Activated naive CD8-positive, alpha-beta T cell treated with anti-CD3 and anti-CD28 coated beads, Interleukin-2, amount 10 ng/mL, durations not matched to agents 7 days and 5 days (primary cell): ENCODE measurements at regions not wholly inside any gene's neighbourhood (a gene's known extent, or its start where the extent isn't known, plus 50 kb on each side); places are given as distances from the start of the nearest gene placed in this dataset.

ENCODE experiments used
- ATAC-seq: fragments of 150-1000 bp; cut with Tn5 transposase; one replicate; pipeline ENCODE4 v1.10.0; 2021; ENCODE audit warnings: low read depth, moderate library complexity
- POLR2A ChIA-PET: fragments of 350-600 bp; sonication (Branson Sonifier 250); formaldehyde crosslinking; loops from one replicate; lab custom pipeline; 2021; ENCODE audit warnings: antibody characterized with exemption; lab: Charles Lee
- DNase-seq: peaks from one replicate; pipeline ENCODE4 v3.0.0; 2021
- H3K27ac Mint-ChIP-seq: one replicate; pipeline ENCODE4 v1.8.0; 2022; ENCODE audit warnings: mild to moderate bottlenecking, mixed read lengths
- H3K27me3 Mint-ChIP-seq: one replicate; pipeline ENCODE4 v1.8.0; 2022; ENCODE audit warnings: mild to moderate bottlenecking, moderate library complexity, mixed read lengths
- H3K36me3 Mint-ChIP-seq: one replicate; pipeline ENCODE4 v1.8.0; 2021; ENCODE audit warnings: mild to moderate bottlenecking, mixed read lengths
- H3K4me1 Mint-ChIP-seq: one replicate; pipeline ENCODE4 v1.8.0; 2021; ENCODE audit warnings: mixed read lengths
- H3K4me3 Mint-ChIP-seq: one replicate; pipeline ENCODE4 v1.8.0; 2022; ENCODE audit warnings: mild to moderate bottlenecking, moderate library complexity, mixed read lengths
- H3K9me3 Mint-ChIP-seq: one replicate; pipeline ENCODE4 v1.8.0; 2021; ENCODE audit warnings: mixed read lengths

DNA sequence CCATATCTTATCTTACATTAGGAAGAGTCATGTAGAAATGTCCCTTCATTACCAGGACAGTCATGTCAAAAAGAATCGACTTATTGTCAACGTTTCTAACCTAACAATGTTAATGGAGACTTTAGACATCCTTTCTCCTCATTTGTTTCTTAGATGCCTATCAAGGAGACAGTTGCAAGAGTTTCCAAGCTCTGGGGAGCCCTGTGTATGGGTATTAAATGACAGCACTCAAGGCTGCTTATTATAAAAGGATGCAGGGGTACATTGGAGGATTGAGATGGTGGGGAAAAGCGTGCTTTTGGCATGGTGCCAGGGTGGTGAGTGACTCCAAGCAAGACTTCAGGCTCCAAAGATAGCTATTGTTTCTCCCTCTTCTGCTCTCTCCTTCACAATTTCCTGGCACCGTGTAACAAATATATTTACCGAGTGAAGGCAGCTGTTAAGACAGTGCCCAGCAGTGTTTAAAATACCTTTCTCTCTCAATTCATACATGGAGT lies 461.3 kb upstream of the CLINT1 start:
- Mint-ChIP-seq H3K27ac (no peak overlapping the region), H3K36me3 (no peaks in the 10 kb centered on the region), H3K4me1 (no peaks in the 10 kb centered on the region), H3K27me3 (no peaks in the 10 kb centered on the region), H3K4me3 (no peak overlapping the region), H3K9me3 (no peaks in the 10 kb centered on the region)
- no peak for DNase-seq
- POLR2A ChIA-PET, result no interaction called here
- no peak for ATAC-seq

GRCh38 chr5:158317507-158317906 lies 458.6 kb upstream of the CLINT1 start:
- Mint-ChIP-seq H3K27ac (no peak overlapping the region), H3K27me3 (no peaks in the 10 kb centered on the region), H3K9me3 (no peaks in the 10 kb centered on the region), H3K4me1 (no peaks in the 10 kb centered on the region), H3K4me3 (no peak overlapping the region), H3K36me3 (no peaks in the 10 kb centered on the region)
- DNase-seq, result no peak
- ATAC-seq, result no peak
- POLR2A ChIA-PET, result no interaction called here

- Mint-ChIP-seq H3K9me3 (no peaks in the 10 kb centered on the region), H3K27ac (no peak overlapping the region), H3K36me3 (no peaks in the 10 kb centered on the region), H3K4me3 (no peak overlapping the region), H3K4me1 (no peaks in the 10 kb centered on the region), H3K27me3 (peaks cover 2% of the 10 kb centered on the region)
- POLR2A ChIA-PET, result no interaction called here
- no peak for DNase-seq
- ATAC-seq, result no peak
These were observed 455.0 kb upstream of the CLINT1 start for GRCh38 chr5:158313733-158314464.

DNA sequence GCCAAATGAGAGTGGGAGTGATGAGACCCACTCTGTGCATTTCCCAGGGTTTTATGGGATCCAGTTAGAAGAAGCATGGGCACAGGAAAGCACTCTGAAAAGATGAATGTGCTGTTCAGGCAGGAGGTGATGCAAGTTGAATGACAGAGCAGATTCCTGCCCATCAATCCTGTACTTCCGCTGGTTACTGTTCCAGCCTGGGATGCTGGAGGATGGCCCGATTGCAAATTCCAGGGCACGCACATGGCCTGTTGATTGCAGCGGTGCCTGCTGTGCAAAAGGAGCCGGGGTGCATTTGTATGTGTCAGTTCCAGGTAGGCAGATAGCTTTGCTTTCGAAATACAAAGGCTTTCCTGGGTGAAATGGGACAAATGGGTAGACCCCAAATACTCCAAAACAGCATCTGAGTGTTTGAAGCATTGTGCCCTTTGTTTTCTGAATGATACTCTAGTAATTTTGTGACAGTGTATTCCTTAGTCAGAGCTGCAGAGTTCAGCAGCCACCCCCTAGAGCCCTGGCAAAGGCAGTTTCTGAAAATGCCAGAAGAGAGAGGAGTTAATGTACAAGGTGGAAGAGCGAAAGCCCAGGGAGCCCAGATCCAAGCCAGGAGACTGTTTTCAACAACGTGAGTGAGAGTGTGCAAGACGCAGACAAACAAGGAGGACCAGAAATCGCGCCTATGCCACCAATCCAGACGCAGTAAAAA lies 454.2 kb upstream of the CLINT1 start:
- H3K27ac Mint-ChIP-seq, result no peak overlapping the region
- no peaks in the 10 kb centered on the region for H3K36me3 Mint-ChIP-seq
- no peaks in the 10 kb centered on the region for H3K4me1 Mint-ChIP-seq
- H3K27me3 Mint-ChIP-seq, result peaks cover 2% of the 10 kb centered on the region
- DNase-seq (no peak), ATAC-seq (no peak)
- POLR2A ChIA-PET, result no interaction called here
- H3K4me3 Mint-ChIP-seq, result no peak overlapping the region
- no peaks in the 10 kb centered on the region for H3K9me3 Mint-ChIP-seq

GRCh38 chr5:158309088-158309807 lies 450.3 kb upstream of the CLINT1 start:
- POLR2A ChIA-PET, result no interaction called here
- Mint-ChIP-seq H3K27ac (no peak overlapping the region), H3K27me3 (peaks cover 2% of the 10 kb centered on the region), H3K36me3 (no peaks in the 10 kb centered on the region), H3K4me1 (no peaks in the 10 kb centered on the region), H3K9me3 (no peaks in the 10 kb centered on the region), H3K4me3 (no peak overlapping the region)
- DNase-seq, result no peak
- no peak for ATAC-seq

DNA sequence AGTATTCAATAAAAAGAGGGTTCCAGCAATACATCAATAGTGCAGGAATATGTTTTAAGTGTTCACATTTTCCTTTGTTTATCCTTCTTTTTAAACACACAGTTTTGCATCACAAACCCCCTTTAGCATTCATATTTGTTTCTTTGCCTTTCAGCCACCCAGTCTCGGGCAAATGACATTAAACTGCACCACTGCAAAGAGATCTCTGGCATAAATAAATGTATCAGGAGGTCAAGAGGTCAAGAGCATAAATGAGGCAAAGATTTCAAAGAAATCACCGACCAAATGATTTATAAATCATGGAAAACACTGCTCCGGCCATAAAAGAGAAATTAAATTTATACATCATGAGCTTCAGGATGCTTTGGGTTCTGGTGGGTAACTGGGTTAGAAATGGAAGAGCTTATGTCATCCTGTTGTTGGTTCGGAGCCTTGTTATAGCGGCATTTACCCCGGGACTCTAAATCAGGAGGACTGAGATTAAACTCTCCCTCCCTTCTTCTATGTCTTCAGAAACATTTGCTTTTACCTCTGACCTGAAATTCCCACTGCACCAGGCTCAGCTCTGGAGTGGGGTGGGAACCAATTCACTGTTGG lies 449.6 kb upstream of the CLINT1 start:
- Mint-ChIP-seq H3K27ac (no peak overlapping the region), H3K9me3 (no peaks in the 10 kb centered on the region), H3K4me3 (no peak overlapping the region), H3K36me3 (no peaks in the 10 kb centered on the region), H3K4me1 (no peaks in the 10 kb centered on the region), H3K27me3 (peaks cover 2% of the 10 kb centered on the region)
- no peak for ATAC-seq
- DNase-seq, result no peak
- POLR2A ChIA-PET, result no interaction called here

GRCh38 chr5:158305861-158306260 lies 446.9 kb upstream of the CLINT1 start:
- H3K9me3 Mint-ChIP-seq, result no peaks in the 10 kb centered on the region
- no peak overlapping the region for H3K27ac Mint-ChIP-seq
- no peaks in the 10 kb centered on the region for H3K4me1 Mint-ChIP-seq
- peaks cover 5% of the 10 kb centered on the region for H3K27me3 Mint-ChIP-seq
- no peaks in the 10 kb centered on the region for H3K36me3 Mint-ChIP-seq
- ATAC-seq, result no peak
- H3K4me3 Mint-ChIP-seq, result no peak overlapping the region
- POLR2A ChIA-PET, result no interaction called here
- no peak for DNase-seq

DNA sequence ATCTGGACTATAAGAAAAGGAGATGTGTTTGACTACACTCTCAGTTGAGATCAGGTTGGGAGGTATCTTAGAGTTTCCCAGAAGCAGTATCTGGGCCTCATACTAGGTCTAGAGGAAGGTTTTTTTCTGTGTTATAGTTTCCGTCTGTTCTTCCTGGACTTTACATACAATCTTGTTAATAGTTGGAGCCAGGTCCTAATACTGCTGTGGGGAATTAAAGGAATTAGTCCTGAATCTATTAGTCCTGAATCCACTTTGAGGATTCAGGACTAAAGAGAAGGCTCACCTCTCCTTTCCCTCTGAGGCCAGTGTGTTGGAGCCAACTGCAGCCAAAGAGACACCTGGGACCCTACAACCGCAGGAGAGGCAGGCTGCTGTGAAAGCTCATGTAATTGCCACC lies 445.7 kb upstream of the CLINT1 start:
- ATAC-seq (no peak), DNase-seq (no peak)
- no peaks in the 10 kb centered on the region for H3K9me3 Mint-ChIP-seq
- peaks cover 3% of the 10 kb centered on the region for H3K27me3 Mint-ChIP-seq
- no peak overlapping the region for H3K27ac Mint-ChIP-seq
- POLR2A ChIA-PET, result no interaction called here
- H3K36me3 Mint-ChIP-seq, result no peaks in the 10 kb centered on the region
- no peak overlapping the region for H3K4me3 Mint-ChIP-seq
- H3K4me1 Mint-ChIP-seq, result no peaks in the 10 kb centered on the region

GRCh38 chr5:158303883-158304282 lies 444.9 kb upstream of the CLINT1 start:
- no peaks in the 10 kb centered on the region for H3K4me1 Mint-ChIP-seq
- POLR2A ChIA-PET, result no interaction called here
- no peaks in the 10 kb centered on the region for H3K36me3 Mint-ChIP-seq
- H3K4me3 Mint-ChIP-seq, result no peak overlapping the region
- no peak for DNase-seq
- H3K9me3 Mint-ChIP-seq, result no peaks in the 10 kb centered on the region
- H3K27ac Mint-ChIP-seq, result no peak overlapping the region
- ATAC-seq, result no peak
- peaks cover 3% of the 10 kb centered on the region for H3K27me3 Mint-ChIP-seq

GRCh38 chr5:158303275-158303674 lies 444.3 kb upstream of the CLINT1 start:
- POLR2A ChIA-PET, result no interaction called here
- Mint-ChIP-seq H3K36me3 (no peaks in the 10 kb centered on the region), H3K9me3 (no peaks in the 10 kb centered on the region), H3K4me1 (no peaks in the 10 kb centered on the region), H3K4me3 (no peak overlapping the region), H3K27ac (no peak overlapping the region), H3K27me3 (peaks cover 3% of the 10 kb centered on the region)
- ATAC-seq (no peak), DNase-seq (no peak)

DNA sequence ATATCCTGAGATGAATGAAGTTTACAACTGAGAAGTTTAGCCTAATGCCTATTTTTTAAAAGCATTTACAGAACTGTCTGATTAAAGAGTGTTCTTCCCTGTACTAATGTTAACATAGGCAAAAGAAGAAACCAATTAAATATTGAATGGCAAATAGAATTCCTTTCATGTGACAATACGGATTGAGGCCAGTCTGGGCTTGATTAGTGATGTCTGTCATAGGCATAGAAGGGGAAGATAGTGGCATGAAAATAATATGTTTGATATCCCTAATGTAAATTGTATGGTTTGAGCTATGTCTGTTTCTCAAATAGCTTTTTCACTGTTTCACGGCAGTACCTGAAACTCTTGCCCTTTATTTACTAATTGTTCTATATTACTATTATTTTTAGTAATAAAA lies 443.1 kb upstream of the CLINT1 start:
- Mint-ChIP-seq H3K27ac (no peak overlapping the region), H3K36me3 (no peaks in the 10 kb centered on the region), H3K9me3 (peaks cover 1% of the 10 kb centered on the region), H3K4me1 (no peaks in the 10 kb centered on the region), H3K4me3 (no peak overlapping the region), H3K27me3 (peaks cover 3% of the 10 kb centered on the region)
- POLR2A ChIA-PET, result no interaction called here
- ATAC-seq (no peak), DNase-seq (no peak)

GRCh38 chr5:158301186-158301585 lies 442.2 kb upstream of the CLINT1 start:
- H3K27ac Mint-ChIP-seq, result no peak overlapping the region
- DNase-seq (no peak), ATAC-seq (no peak)
- H3K27me3 Mint-ChIP-seq, result peaks cover 3% of the 10 kb centered on the region
- peaks cover 2% of the 10 kb centered on the region for H3K9me3 Mint-ChIP-seq
- no peak overlapping the region for H3K4me3 Mint-ChIP-seq
- H3K4me1 Mint-ChIP-seq, result no peaks in the 10 kb centered on the region
- POLR2A ChIA-PET, result no interaction called here
- H3K36me3 Mint-ChIP-seq, result no peaks in the 10 kb centered on the region

GRCh38 chr5:158300256-158300655 lies 441.3 kb upstream of the CLINT1 start:
- H3K9me3 Mint-ChIP-seq, result peaks cover 2% of the 10 kb centered on the region
- ATAC-seq (no peak), DNase-seq (no peak)
- POLR2A ChIA-PET, result no interaction called here
- H3K4me3 Mint-ChIP-seq, result no peak overlapping the region
- no peak overlapping the region for H3K27ac Mint-ChIP-seq
- peaks cover 3% of the 10 kb centered on the region for H3K27me3 Mint-ChIP-seq
- no peaks in the 10 kb centered on the region for H3K4me1 Mint-ChIP-seq
- no peaks in the 10 kb centered on the region for H3K36me3 Mint-ChIP-seq
